GM18867 (cell line): ENCODE measurements at regions not wholly inside any gene's neighbourhood (a gene's known extent, or its start where the extent isn't known, plus 50 kb on each side); places are given as distances from the start of the nearest gene placed in this dataset.
"Not testable (repeated sequence)": the region's sequence is repeated elsewhere in the genome, so short reads cannot be mapped to it uniquely, and the experiment has no call there.

Experiments used
- ATAC-seq: cut with Tn5 transposase; IDR thresholded peaks from one replicate; pipeline ENCODE4 v1.9.1; 2021; ENCODE audit warnings: mild to moderate bottlenecking, moderate library complexity; ENCODE audit not compliant: unreplicated experiment

DNA sequence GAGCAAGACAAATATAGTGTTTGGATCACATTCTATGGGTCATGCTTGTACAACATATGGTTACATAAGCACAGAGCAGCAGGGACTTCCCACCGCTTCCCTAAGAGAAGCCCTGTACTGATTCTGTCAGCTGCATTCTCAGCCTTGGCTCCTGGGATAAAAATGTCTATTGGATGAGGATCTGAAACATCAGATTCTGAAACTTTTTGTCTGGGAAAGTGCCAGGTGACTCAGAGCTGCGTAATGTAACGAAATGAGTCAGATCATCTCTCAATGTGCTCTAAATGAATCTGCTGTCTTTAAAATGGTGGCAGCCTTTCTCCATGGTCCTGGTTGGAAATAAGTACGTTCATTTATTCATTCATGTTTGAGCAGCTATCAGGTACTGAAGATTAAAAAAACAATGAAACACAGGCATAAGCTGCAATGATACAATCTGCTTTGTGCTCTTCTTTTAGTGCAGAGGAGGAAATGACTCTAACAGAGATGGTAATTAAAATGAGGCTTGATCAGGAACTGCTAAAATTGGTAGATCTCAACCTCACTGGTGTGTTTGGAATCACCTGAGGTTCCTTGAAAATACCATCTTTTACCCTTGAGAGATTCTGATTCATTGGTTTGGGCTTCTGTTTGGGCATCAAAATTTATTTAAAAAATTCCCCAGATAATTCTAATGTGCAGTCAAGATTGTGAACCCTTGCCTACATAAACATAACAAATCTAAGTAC lies 99.1 kb upstream of the NAP1L1 start:
- peak; percentile 94 for ATAC-seq

DNA sequence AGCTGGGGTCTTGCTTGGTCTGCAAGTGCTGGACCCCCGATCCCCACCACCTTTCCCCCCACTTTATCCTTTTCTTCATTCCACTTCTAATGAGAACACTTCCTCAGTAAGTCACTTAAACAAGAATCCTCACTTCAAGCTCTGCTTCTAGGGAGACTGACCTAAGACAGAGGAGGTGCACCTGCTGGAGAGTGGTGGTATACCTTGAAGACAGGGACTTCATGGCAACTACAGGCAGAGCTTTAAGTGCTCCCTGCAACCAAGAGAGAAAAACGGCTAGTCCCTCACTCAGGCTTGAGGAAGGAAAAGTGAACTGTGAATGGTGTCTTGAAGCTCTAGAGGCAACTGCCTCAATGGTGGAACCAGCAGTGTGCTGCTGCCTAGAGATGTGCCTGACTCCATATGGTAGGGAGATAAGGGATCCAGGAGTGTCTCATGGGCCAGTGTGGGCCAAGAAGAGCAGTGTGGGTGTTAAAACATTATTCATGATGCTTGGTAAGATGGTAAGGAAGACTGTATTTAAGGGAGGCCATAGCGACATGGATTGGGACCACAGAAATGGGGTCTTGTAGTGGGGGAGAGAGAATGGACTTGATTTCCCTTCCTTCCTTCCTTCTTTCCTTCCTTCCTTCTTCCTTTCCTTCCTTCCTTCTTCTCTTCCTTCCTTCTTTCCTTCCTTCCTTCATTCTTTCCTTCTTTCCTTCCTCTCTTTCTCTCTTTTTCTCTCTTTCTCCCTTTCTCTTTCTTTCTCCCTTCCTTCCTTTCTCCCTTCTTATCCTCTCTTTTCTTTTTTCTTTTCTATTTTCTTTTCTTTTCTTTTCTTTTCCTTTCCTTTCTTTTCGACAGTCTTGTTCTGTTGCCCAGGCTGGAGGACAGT lies 96.2 kb upstream of the NAP1L1 start:
- ATAC-seq = no peak

- ATAC-seq = no peak
These were observed 94.0 kb upstream of the NAP1L1 start for GRCh38 chr12:76178452-76178851.

- ATAC-seq = peak; percentile 36
These were observed 93.3 kb upstream of the NAP1L1 start for GRCh38 chr12:76177821-76178220.

- no peak for ATAC-seq
These were observed 92.5 kb upstream of the NAP1L1 start for GRCh38 chr12:76176940-76177339.

GRCh38 chr12:76175946-76176345 lies 91.5 kb upstream of the NAP1L1 start:
- not testable (repeated sequence) for ATAC-seq

DNA sequence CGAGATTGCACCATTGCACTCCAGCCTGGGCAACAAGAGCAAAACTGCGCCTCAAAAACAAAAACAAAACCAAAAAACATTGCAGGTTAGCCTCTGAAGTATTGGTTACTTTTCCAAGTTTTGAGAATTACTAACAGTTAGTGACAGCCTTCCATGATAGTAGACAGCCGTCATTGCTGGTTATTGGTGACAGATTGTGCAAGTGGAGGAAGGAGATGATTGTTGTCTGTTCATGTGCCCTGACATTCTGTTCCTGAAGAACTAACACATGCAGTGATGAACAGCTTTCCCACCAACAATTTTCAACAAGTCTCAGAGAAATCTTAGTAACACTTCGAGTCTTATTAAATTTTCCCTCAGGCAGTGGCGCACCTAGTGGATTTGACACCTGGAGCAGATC lies 89.3 kb upstream of the NAP1L1 start:
- ATAC-seq = no peak

- ATAC-seq = peak; percentile 97
These were observed 74.2 kb upstream of the NAP1L1 start for GRCh38 chr12:76158518-76159321.

DNA sequence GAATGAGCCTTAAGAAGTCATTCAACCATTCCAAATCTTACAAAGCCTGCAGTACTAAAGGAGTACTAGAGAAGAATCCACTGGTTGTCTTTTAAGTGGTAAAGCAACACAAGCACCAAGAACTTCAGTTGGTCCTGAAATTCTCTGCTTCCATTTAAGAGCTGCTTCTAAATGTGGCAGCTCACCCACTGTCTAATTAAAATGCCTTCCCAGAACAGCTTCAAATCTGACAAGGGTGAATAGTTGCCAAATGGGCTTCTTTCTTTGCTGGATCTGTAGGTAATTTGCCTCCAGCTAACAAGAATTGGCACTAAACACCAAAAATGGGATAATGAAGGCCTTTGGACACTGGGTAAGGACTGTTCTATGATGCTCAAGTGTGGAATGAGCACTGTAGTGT lies 72.2 kb upstream of the NAP1L1 start:
- no peak for ATAC-seq

GRCh38 chr12:76156314-76156713 lies 71.8 kb upstream of the NAP1L1 start:
- ATAC-seq = no peak

- ATAC-seq = no peak
These were observed 70.7 kb upstream of the NAP1L1 start for GRCh38 chr12:76155157-76155670.

DNA sequence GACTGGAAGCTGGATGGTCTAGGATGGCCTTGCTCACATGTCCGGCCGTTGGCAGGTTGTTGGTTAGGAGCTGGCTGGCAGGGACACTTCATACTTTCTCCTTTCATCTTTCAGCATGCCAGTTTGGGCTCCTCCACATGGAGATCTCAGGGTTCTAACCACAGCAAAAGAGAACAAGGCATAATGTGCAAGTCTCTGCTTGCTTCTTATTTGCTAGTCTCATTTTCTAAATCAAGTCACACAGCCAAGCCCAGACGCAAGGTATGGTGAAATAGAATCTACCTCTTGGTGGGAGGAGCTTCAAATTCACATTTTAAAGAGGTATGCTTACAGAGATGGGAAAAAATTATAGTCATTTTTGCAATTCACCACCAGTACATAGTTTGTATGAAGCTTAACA lies 69.1 kb upstream of the NAP1L1 start:
- no peak for ATAC-seq

DNA sequence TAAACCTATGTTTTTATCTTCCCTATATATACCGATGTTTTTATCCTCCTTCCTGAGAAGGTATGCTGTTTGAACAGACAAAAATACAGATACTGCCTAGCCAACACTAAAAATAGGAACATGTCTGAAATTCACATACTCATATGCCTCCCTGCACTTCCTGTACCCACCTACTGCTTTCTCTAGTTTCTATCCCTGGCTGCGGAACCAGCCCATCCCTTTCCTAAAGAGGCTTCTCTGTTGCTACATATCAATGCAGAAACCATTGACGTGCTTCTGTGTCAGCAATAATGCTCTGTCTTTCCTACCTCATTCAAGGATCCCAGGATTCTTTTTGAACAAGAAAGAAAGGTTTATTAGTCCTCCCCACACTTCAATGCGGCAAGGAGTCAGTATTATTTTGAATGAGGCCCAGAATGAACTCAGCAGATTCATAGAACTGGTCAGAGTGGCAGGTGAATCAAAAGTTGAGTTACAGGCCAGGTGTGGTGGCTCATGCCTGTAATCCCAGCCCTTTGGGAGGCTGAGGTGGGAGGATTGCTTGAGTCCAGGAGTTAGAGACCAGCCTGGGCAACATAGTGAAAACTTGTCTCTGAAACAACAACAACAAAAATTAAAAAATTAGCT lies 67.8 kb upstream of the NAP1L1 start:
- ATAC-seq = peak; percentile 75

GRCh38 chr12:76144245-76144549 lies 59.7 kb upstream of the NAP1L1 start:
- no peak for ATAC-seq

- peak; percentile 97 for ATAC-seq
These were observed 59.1 kb upstream of the NAP1L1 start for GRCh38 chr12:76143343-76144244.

- ATAC-seq = no peak
These were observed 57.8 kb upstream of the NAP1L1 start for GRCh38 chr12:76142305-76142704.

DNA sequence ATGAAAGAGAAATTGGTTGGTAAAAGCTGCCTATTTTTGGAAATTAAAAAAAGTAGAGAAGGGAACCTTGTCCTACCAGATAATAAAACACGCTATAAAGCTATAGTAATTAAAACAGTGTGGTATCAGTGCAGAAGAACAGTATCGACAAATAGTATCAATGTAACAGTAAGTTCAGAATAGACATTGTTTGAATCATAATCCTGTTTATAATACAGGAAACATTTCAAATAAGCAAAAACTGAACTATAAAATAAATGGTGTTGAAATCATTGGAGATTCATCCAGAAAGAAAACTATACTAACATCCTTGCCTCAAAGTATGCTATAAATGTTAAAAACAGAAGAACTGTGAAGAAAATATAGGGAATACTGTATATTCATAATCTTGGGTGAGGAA lies 54.2 kb upstream of the NAP1L1 start:
- no peak for ATAC-seq

- no peak for ATAC-seq
These were observed 53.1 kb upstream of the NAP1L1 start for GRCh38 chr12:76137606-76138005.

GRCh38 chr12:76135456-76135855 lies 51.0 kb upstream of the NAP1L1 start:
- no peak for ATAC-seq
